GM12873 (cell line): ENCODE measurements at regions not wholly inside any gene's neighbourhood (a gene's known extent, or its start where the extent isn't known, plus 50 kb on each side); places are given as distances from the start of the nearest gene placed in this dataset.

Experiments used
- TF ChIP-seq, protein P1 (sequence below): IDR thresholded peaks from 2 replicates; pipeline ENCODE4 v1.5.1; 2012; ENCODE audit warnings: low read depth, mild to moderate bottlenecking, moderate library complexity, low read length, control low read depth; ENCODE audit not compliant: insufficient read depth; ENCODE audit errors: missing control alignments

DNA sequence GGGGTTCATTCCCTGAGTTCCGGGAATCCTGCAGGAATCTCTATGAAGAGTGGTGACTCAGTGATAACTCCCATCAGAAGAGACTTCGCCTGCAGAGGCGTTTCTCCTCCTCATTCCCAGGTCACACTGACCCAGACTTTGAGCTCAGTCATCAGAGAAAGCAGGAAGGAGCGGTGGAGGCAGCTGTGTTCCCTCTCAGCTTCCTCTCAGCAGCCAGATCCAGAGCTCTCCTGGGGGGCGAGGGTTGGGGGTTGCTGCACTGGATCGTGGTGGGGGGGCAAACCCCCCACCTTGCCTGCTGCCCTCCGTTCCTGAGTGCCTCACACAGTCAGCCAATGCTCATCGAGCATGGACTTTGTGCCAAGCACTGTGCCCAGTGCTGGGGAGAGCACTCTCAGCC lies 271.2 kb downstream of the CBLN1 start:
- TF ChIP-seq, protein P1, sequence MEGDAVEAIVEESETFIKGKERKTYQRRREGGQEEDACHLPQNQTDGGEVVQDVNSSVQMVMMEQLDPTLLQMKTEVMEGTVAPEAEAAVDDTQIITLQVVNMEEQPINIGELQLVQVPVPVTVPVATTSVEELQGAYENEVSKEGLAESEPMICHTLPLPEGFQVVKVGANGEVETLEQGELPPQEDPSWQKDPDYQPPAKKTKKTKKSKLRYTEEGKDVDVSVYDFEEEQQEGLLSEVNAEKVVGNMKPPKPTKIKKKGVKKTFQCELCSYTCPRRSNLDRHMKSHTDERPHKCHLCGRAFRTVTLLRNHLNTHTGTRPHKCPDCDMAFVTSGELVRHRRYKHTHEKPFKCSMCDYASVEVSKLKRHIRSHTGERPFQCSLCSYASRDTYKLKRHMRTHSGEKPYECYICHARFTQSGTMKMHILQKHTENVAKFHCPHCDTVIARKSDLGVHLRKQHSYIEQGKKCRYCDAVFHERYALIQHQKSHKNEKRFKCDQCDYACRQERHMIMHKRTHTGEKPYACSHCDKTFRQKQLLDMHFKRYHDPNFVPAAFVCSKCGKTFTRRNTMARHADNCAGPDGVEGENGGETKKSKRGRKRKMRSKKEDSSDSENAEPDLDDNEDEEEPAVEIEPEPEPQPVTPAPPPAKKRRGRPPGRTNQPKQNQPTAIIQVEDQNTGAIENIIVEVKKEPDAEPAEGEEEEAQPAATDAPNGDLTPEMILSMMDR, result no peak

DNA sequence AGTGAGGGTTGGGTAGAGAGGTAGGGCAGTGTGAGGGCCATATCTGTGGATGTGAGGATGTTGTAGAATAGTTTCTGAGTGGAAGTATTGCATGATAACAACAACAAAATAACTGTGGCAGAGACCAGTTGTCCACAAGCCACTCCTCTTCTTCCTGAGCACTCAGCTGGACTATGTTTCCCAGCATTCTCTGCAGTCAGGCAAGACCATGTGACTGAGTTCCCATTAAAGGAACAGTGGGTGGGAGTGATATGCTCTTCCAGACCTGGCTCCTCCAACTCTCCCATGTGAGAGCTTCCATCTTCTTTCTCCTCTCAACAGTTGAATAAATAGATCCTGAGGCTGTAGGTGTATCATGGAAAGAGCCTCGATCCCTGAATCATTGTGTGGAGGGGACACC lies 272.4 kb downstream of the CBLN1 start:
- TF ChIP-seq, protein P1, result no peak

DNA sequence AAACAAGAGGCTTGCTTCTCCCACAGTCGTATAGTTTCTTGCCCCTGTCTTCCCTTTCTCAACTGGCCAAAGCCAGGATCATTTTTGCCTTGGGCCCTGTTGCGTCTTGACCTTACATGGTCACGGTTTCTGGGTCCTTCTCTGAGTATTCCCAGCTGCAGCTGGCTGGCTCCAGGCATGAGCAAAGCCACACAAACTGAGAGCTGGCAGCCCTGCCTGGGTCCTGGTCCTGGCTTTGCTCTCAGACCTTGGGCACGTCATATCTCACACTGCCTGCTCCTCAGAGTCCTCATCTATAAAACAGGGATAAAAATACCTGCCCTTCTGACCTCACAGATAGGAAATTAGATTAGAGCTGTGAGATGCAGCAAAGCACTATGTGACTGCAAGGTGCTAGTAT lies 277.6 kb downstream of the CBLN1 start:
- TF ChIP-seq, protein P1, result no peak

DNA sequence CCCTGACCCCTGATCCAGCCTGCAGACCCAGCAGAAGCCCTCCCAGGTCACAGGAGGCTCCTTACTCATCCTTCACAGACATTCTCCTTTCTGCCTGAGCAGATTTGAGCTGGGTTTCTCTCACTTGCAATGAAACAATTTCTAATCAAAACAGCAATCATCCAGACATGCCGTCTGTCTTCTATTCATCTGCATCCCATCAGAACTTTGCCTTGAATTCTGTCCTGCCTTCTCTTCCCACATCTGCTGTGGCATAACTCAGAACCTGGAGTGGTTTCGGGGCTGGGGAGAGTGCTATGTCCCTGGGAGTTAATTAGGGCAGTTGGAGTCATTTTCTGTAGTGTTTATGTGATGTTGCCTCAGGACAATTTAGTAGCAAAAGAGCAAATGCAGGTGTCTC lies 278.6 kb downstream of the CBLN1 start:
- TF ChIP-seq, protein P1, result no peak

DNA sequence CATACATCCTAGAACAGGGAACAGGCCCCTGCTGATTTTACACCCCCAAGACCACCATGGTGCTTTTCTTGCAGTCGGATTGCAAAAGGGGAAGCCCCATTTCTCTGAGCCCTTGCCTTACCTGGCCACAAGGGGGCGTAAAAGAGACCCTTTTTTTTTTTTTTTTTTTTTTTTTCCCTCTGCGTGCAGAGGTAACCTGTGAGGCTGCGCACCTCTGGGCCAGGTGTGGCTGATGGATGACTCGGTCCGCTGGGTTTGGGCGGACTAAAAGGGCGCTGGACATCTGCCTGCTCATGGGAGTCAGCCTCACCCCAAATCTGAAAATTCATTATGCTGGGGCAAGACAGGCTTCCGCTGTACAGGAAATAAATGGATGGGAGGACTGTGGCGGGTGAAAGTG lies 281.0 kb downstream of the CBLN1 start:
- TF ChIP-seq, protein P1, result peak; percentile 68

DNA sequence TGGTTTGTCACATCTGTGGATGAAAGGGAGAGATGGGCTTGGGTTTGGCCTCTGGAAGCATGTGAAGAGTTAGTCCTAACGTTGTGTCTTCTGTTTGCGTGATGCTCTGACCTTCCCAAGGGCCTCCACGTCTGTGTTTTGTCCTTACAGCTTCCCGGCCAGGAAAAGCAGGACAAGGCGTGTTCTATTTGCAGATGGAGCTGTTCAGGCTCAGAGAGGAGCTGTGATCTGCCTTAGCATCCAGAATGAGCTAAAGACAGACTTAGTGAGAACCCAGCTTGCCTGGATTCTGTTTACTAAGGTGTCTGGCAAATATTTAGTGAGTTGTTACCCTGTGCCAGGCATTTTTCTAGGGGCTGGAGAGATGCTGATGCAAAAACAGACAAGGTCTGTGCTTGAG lies 282.1 kb downstream of the CBLN1 start:
- TF ChIP-seq, protein P1, result no peak

DNA sequence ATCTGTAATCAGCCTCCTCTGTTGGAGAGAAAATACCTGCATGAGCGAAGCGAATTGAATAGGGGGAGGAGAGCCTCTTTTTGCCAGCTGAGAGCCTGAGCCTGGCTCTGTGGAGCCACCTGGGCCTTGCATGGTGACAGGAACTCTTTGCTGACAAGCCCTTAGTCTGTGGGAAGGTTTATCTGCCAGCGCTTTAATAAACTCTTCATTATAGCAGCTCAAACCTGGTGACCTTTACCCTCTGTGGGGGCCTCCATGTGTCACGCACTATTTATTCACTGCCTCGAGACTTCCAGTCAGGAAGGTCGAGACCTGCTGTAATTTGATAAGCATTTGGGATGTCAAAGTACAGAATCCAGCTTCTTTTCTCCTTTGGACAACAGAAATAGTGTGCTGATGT lies 282.6 kb downstream of the CBLN1 start:
- TF ChIP-seq, protein P1, result no peak
